Lower leg skin (tissue), 4 donors: ENCODE measurements at regions not wholly inside any gene's neighbourhood (a gene's known extent, or its start where the extent isn't known, plus 50 kb on each side); places are given as distances from the start of the nearest gene placed in this dataset.

Source experiments
- DNase-seq, 2 donors: peaks; one replicate each; pipeline ENCODE4 v3.0.0-alpha.2; 2019; ENCODE audit warnings: low spot score in 2 of 2
- H3K4me3 ChIP-seq: fragments of 200-600 bp; sonication (generic); 2 replicates; pipeline ENCODE4 v1.5.1; 2017; ENCODE audit warnings: mild to moderate bottlenecking, low read depth; ENCODE audit not compliant: poor library complexity, severe bottlenecking
- POLR2A ChIP-seq, 2 donors: fragments of 450-650 bp; IDR thresholded peaks; one replicate each; pipeline ENCODE4 v1.6.1; 2016 to 2017; ENCODE audit warnings: antibody characterized with exemption in 2 of 2, mild to moderate bottlenecking in 1 of 2, moderate library complexity in 1 of 2
- WGBS, 2 donors: methylation state at CpG; one replicate each; pipeline ENCODE4 v1.1.5; 2018; 5-methylcytosine and 5-hydroxymethylcytosine counted together
- intact Hi-C: fragments of 100-400 bp; cut with DNase I; formaldehyde crosslinking; loops from one replicate; pipeline ENCODE4 v1.15.0; 2023; ENCODE audit warnings: low total_unique reads
- TF ChIP-seq, protein P1 (sequence below), 3 donors: fragments of 450-650 bp; IDR thresholded peaks; one replicate each; pipeline ENCODE4 v1.5.1; 2016; ENCODE audit warnings: antibody characterized with exemption in 3 of 3, mild to moderate bottlenecking in 3 of 3, moderate library complexity in 2 of 3

DNA sequence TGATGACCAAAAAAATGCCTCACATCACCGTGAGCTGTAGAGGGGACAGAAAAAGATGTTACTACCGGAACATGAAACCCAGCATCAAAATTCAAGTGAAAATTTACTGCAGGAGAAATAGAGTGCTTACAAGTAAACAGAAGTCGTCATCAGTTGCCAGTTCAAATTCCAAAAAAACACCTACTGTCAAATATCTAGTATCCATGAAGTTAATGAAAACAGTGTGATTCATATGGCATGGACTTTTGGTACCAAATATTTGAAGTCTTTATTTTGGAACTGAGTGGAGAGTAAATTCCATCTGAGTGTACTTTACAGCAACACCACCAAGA is 388.9 kb upstream of the SPOCK3 start:
- no peak overlapping the region for H3K4me3 ChIP-seq
- WGBS, 2 donors: 80 to 84% methylated on average over 3 of the region's 3 CpGs
- intact Hi-C loops: no loop called here
- no peak for DNase-seq
- no peak for TF ChIP-seq POLR2A (IDR thresholded peaks at IDR 0.05)
- TF ChIP-seq, protein P1, sequence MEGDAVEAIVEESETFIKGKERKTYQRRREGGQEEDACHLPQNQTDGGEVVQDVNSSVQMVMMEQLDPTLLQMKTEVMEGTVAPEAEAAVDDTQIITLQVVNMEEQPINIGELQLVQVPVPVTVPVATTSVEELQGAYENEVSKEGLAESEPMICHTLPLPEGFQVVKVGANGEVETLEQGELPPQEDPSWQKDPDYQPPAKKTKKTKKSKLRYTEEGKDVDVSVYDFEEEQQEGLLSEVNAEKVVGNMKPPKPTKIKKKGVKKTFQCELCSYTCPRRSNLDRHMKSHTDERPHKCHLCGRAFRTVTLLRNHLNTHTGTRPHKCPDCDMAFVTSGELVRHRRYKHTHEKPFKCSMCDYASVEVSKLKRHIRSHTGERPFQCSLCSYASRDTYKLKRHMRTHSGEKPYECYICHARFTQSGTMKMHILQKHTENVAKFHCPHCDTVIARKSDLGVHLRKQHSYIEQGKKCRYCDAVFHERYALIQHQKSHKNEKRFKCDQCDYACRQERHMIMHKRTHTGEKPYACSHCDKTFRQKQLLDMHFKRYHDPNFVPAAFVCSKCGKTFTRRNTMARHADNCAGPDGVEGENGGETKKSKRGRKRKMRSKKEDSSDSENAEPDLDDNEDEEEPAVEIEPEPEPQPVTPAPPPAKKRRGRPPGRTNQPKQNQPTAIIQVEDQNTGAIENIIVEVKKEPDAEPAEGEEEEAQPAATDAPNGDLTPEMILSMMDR (IDR thresholded peaks at IDR 0.05): no peak

DNA sequence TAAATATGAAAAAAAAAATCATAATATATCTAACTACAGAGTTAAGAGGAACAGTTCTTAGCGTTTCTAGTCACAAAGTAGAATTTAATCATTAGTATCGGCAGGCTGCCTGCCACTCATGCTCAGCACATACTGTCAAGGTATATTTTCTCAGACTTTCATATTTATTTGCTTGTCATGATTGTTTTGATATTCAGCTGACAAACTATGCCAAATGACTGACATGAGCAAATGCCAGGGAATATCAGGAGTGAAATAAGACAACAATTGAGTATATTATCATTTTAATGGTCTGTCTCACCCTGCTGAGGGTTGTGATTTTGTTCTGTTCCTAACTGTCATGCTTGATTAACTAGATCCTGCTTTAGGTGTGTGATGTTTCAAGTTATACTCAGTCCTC is 395.0 kb upstream of the SPOCK3 start:
- intact Hi-C loops: no loop called here
- no peak for DNase-seq
- TF ChIP-seq POLR2A (IDR thresholded peaks at IDR 0.05): no peak
- TF ChIP-seq, protein P1 (IDR thresholded peaks at IDR 0.05): no peak
- H3K4me3 ChIP-seq: no peak overlapping the region
- WGBS, 2 donors: 78 to 81% methylated on average over 2 of the region's 2 CpGs

DNA sequence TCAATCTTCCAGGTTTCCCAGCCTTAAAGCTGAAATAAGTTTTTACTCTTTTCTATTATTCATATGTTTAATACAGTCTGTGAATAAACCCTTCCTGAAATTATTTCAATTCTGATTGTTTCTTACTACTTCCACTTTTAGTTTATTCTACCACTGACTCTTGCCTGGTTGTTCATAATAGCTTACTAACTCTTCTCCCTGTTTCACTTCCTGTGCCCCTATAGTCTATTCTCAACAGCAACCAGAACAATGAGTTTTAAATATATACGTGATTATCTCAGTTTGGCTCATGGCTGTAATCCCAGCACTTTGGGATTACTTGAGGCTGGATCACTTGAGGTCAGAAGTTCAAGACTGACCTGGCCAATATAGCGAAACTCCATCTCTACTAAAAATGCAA is 408.0 kb upstream of the SPOCK3 start:
- WGBS, 2 donors: 62 to 70% methylated on average over 2 of the region's 2 CpGs
- intact Hi-C loops: no loop called here
- DNase-seq: no peak
- TF ChIP-seq, protein P1 (IDR thresholded peaks at IDR 0.05): no peak
- no peak for TF ChIP-seq POLR2A (IDR thresholded peaks at IDR 0.05)
- H3K4me3 ChIP-seq: no peak overlapping the region

DNA sequence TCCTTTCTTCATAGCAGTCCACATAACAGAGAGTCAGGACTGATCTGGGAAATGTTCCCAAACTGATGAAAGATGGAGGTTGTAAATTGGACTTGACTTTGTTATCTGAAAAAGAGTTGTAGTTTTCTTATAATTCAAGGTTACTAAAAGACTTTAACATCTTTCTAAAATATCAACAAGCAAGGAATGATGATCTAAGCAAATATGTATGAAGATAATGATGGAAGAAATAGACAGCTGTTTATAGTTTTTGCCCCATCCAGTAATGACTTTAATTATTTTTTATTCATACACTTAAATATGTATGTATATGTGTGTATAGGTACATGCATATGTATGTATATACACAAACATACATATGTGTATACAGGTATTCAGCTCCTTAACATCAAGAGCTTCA is 411.1 kb upstream of the SPOCK3 start:
- TF ChIP-seq, protein P1 (IDR thresholded peaks at IDR 0.05): no peak
- TF ChIP-seq POLR2A (IDR thresholded peaks at IDR 0.05): no peak
- no peak overlapping the region for H3K4me3 ChIP-seq

DNA sequence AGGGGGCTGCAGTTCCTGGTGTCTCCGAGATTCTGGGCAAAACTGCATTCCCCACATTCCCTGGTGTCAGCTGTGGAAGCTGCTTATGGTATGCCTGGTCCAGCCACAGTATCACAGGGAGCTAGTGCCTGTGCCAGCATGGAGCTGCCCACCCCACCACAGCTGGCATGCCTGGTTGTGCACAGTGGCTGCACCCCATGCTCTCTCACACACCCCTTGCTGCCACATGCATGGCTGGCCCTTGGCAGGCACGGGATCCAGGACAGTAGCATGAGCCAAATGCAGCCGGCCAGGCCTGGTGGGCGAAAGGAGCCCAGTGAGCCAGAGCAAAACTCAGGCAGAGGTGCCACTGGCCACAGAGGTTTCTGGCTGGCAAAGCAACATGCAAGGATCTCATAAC is 418.0 kb upstream of the SPOCK3 start:
- TF ChIP-seq, protein P1 (IDR thresholded peaks at IDR 0.05): no peak
- no peak for TF ChIP-seq POLR2A (IDR thresholded peaks at IDR 0.05)
- intact Hi-C loops: no loop called here
- 81 to 85% methylated on average over 4 of the region's 4 CpGs for WGBS, 2 donors
- no peak for DNase-seq
- H3K4me3 ChIP-seq: no peak overlapping the region

More for the DNA sequence above, 411.1 kb upstream of the SPOCK3 start:
- intact Hi-C loops: no loop called here
- no peak for DNase-seq

DNA sequence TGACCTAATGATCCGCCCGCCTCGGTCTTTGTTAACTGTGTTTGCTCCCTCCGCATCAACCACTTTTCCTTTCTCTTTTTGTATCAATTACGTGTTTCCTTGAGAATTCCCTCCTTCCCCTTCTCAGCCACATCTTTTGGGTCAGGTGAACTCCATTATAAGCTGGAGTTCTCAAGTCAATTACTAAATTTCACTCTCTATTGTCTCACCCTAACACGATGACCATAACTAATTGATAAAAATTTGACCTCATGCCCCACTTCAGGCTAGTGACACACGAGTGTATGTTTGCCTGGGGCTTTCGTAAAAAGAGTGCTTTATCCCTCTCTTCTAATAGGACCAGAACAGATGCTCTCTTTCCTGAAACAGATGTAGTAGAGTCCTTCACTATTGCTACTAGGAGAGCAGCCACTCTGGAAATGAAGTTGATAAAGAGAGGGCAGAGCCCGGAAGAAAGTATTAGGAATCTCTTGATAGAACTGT is 403.6 kb upstream of the ANXA10 start:
- TF ChIP-seq, protein P1 (IDR thresholded peaks at IDR 0.05): no peak
- no peak for TF ChIP-seq POLR2A (IDR thresholded peaks at IDR 0.05)
- intact Hi-C loops: no loop called here
- 77 to 82% methylated on average over 9 of the region's 9 CpGs for WGBS, 2 donors
- H3K4me3 ChIP-seq: no peak overlapping the region
- DNase-seq: no peak
